ENCODE measurements at regions not wholly inside any gene's neighbourhood (a gene's known extent, or its start where the extent isn't known, plus 50 kb on each side); places are given as distances from the start of the nearest gene placed in this dataset.

- no peak for DNase-seq (ENCODE audit: low spot score)
Measured at GRCh38 chr12:92089559-92089958, 56.1 kb downstream of the BTG1 start.

DNA sequence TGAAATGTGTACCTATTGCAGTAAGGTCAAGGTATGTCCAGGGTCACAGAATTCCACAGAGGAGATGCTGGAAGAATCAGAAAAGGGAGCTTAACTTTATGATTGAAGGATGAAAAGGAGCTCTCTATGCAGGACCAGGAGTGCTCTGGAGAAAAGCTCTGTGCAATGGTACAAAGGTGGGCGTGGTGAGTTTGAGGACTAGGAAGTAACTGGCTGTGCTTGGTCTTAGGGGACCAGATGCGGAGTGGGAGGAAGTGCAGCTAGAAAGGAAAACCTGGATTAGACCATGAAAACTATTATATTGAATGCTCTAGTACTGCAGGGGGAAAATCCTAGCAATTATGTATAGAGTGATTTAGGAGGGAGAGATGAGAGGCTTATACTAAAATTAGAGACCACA is 56.8 kb downstream of the BTG1 start:
- no peak for DNase-seq (ENCODE audit: low spot score)

DNA sequence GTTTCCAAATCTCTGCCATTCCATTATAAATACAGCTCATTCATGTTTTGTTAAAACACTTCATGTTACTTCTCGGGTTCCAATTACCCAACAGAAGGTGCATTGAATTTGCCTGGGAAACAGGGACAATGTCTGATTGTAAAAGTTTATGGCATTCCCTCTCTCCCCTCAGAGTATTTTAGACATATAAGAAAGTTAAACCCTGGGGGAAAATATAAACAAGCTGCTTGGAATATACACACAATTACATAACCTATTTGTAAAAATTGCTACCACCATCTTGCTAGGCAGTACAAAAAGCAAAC is 60.0 kb downstream of the BTG1 start:
- DNase-seq (ENCODE audit: low spot score): no peak

DNA sequence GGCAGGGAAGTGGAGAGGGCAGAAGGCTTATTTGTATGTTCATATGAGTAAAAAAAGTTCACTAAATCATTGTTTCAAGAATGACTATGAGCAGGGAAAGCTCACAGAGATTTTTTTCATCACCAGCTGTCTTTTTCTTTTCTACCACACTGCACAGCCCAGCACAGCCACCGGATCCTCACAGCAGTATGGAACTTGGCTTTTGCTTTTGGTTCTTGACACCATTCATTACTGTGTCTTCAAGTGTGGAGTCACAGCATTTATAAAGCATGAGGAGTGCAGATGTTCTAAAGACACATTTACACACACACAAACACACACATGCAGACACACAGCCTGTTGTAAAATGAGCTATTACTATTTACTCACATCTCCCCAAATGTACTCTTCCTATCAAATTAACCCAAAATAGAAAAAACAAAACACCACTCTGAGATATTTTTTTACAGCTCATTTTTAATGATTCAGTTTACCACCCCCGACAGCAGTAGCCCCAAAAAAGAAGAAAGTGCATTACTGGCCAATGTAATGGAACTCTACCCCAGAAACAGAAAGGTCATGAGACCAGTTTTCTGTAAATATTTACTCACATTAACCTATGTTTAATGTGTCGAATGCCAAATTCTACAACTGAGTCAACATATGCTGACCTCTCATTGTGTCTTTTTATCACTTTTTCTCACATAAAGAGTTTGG is 60.5 kb downstream of the BTG1 start:
- DNase-seq (ENCODE audit: low spot score): no peak

GRCh38 chr12:92080911-92081285 is 64.7 kb downstream of the BTG1 start:
- DNase-seq (ENCODE audit: low spot score): no peak

GRCh38 chr12:92079054-92079385 is 66.6 kb downstream of the BTG1 start:
- no peak for DNase-seq (ENCODE audit: low spot score)

DNA sequence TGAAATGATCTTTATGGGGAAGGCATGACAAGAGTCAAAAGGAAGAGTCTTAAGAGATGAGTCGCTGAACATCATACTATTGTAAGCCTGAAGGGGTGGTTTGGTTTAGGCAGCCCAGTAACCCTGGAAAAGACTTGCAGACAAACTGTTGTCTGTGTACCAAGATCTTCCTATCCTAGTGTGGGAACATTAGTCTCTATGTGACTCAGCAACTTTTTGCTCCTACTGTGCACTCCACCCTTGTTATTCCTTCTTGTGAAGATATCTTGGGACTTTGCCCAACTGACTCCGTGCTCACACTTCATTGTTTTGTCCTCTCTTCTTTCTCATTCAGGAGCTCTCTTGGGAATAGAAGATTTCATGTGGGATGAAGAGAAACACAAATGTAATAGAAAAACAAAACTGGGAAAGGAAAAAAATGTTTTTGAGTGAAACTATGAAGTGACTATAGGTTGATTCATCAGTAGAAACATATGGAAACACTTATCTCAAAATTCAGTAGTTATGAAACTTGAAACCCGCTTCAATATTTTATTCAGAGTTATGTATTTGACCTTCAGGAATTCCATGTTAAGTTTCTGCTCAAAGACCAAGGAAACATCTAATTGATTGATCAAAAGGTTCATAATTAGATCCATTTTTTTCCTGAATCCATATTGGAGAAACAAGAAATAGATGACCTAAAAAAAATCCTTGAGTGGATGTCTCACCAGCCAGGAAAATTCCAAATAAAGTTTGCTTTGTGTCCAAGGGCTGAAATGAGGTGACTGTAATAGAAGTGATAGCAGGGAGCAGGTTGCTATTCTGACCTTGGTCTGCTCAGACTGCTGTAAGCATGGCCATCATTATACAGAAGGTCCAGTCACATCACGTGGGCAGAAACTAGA is 67.2 kb downstream of the BTG1 start:
- no peak for DNase-seq (ENCODE audit: low spot score)

DNA sequence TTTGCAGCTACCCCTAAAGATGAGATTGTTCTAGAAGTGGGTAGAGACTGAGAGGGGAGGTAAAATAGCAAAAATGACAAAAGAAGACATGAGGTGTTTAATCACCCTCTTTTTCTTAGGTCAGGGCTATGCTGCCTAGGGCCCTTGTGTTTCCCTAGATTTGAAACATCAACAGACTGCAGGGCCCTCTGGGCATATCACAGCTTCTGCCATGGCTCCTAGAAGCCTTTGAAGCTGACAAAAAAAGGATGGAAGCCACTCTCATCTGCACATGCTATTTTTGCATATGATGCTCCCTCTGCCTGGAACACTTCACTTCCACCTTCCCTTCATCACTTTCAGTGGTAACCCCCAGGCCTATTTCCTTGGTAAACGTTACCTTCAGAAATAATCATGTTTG is 68.1 kb downstream of the BTG1 start:
- DNase-seq (ENCODE audit: low spot score): no peak

GRCh38 chr12:92076101-92076500 is 69.5 kb downstream of the BTG1 start:
- no peak for DNase-seq (ENCODE audit: low spot score)

GRCh38 chr12:92075425-92075914 is 70.2 kb downstream of the BTG1 start:
- no peak for DNase-seq (ENCODE audit: low spot score)

GRCh38 chr12:92074889-92075288 is 70.8 kb downstream of the BTG1 start:
- no peak for DNase-seq (ENCODE audit: low spot score)

- DNase-seq (ENCODE audit: low spot score): no peak
Measured at GRCh38 chr12:92073094-92073493, 72.6 kb downstream of the BTG1 start.

DNA sequence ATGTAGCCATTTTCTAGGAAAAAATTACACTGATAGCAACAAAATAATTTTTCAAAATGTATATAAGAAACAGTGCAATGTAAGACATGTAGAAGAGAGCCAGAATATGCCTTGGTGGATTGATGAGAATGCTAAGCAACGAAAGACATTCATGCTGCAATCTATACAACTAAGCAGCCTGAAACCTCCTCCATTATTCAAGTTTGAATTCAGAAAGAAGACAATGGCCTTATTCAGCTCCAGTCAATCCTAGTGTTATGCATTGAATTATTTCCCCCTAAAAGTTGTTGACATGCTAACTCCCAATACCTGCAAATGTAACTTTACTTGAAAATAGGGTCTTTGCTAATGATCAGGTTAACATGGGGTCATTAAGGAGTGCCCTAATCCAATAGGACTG is 73.5 kb downstream of the BTG1 start:
- DNase-seq (ENCODE audit: low spot score): no peak

GRCh38 chr12:92070864-92071445 is 74.7 kb downstream of the BTG1 start:
- DNase-seq (ENCODE audit: low spot score): no peak

DNA sequence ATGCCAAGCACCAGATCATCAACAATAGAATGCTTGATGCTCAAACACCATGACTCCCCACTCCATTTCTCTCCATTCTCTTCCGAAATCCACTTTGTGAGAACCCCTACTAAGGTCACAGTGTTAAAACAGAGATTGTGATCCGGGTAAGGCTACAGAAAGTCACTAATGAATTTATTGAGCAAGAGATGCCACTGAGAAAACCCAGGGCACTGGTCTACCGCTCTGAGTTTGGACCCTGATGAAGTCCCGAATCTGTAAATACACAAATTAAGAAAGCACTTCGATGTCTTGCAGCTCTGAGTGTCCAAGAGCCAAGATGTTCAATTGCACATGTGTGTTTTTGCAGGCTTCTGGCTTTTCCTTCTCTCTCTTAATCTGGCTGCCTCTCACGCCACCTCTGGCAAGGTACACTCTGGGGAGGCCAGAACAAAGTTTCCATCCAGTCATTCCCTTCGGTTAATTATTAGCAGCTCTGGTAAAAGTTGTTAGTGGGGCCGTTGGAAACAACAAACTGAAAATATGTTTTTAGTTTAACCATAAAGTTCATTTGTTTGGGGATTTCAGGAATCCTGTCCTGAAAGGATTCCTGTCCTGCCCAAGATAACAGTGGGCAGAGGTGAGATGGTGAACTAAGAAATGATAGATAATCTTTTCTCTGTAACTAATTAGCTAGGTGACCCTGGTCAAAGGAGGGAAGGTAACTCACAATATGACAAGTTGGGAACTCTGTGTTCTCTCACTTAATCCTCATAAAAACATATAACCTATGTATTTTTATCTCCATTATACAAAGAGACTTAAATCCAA is 75.4 kb downstream of the BTG1 start:
- no peak for DNase-seq (ENCODE audit: low spot score)

- no peak for DNase-seq (ENCODE audit: low spot score)
Measured at GRCh38 chr12:92068459-92068858, 77.2 kb downstream of the BTG1 start.

DNA sequence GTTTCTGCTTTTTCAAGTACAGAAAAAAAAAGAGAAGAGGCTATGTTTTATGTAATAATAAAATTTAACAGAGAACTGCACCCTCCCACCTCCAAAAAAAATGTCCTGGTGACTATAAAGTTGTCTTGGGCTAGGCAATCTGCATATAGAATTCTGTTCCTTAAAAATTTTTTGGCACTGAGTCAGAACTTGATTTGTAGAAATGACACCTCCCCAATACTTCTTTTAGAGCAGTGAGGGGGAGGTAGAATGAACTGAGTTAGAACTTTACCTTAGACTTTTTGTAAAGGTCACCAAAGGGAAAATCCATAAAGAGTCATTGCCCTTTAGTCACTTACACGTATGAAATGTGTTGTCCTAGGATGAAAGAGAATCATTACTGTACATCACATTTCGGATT is 80.0 kb downstream of the BTG1 start:
- DNase-seq (ENCODE audit: low spot score): peak; percentile 43

- peak; percentile 73 for DNase-seq (ENCODE audit: low spot score)
Measured at GRCh38 chr12:92065018-92065499, 80.6 kb downstream of the BTG1 start.

- no peak for DNase-seq (ENCODE audit: low spot score)
Measured at GRCh38 chr12:92064422-92064821, 81.2 kb downstream of the BTG1 start.

- DNase-seq (ENCODE audit: low spot score): no peak
Measured at GRCh38 chr12:92063641-92064040, 82.0 kb downstream of the BTG1 start.

DNA sequence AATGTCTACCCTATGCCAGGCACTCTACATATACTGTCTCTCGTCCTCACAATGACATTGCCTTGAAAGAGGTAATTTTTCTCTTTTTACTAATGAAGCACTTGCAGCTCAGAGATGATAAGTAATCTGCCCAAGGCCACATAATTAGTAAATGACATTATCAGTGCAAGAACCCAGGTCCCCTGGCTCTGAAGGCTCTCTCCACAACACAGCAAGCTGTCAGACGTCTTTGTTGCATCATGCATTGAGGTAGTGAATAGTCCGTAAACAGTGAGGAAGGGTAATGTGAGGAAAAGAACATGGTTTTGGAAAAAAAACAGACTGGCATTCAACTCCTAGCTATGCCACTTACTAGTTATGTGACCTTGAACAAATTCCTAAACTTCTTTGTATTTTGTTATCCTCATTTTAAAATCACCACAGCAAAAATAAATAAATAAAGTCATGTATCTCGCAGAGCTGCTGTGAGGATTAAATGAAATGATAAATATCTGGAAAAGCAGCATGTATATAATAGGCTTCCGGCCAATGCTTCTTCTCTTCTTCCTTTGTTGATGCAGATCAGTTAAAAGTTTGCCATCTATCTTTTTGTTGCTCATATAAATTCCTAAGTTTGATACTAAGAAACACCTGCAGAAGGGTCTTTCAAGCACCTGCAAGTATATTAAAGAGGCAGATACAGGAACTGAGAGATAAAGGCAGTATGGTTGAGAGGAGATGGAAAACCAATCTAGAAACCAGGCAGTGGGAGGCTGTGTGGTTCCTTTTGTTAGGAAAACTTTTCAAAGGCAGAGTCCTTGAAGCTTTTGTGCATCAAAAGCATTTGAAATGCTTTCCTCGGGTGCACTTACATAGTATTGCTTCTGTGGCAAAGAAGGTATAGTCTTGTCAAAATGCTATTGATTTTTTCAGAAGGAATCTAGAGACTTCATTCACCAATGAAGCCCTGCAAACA is 82.8 kb downstream of the BTG1 start:
- no peak for DNase-seq (ENCODE audit: low spot score)

All from CD4-positive, alpha-beta T cell treated with Interleukin-2 at 100 ng/mL for 4 hours (primary cell).